OCI-LY1 (cell line): ENCODE measurements at regions not wholly inside any gene's neighbourhood (a gene's known extent, or its start where the extent isn't known, plus 50 kb on each side); places are given as distances from the start of the nearest gene placed in this dataset.
"Not testable (repeated sequence)": the region's sequence is repeated elsewhere in the genome, so short reads cannot be mapped to it uniquely, and the experiment has no call there.

Experiments
- EZH2 ChIP-seq: fragments of 200-600 bp; sonication (generic), shearing (Covaris generic); IDR thresholded peaks from 2 replicates; pipeline ENCODE4 v1.8.0; 2017; ENCODE audit warnings: borderline replicate concordance, mixed run types, mild to moderate bottlenecking, antibody characterized with exemption, low read length, moderate library complexity, mixed read lengths
- TF ChIP-seq, protein P1 (sequence below): fragments of 200-600 bp; sonication (generic), shearing (Covaris generic); IDR thresholded peaks from 2 replicates; pipeline ENCODE4 v1.5.1; 2017; ENCODE audit warnings: mild to moderate bottlenecking, antibody characterized with exemption, low read length, moderate library complexity, mixed read lengths

- TF ChIP-seq, protein P1, sequence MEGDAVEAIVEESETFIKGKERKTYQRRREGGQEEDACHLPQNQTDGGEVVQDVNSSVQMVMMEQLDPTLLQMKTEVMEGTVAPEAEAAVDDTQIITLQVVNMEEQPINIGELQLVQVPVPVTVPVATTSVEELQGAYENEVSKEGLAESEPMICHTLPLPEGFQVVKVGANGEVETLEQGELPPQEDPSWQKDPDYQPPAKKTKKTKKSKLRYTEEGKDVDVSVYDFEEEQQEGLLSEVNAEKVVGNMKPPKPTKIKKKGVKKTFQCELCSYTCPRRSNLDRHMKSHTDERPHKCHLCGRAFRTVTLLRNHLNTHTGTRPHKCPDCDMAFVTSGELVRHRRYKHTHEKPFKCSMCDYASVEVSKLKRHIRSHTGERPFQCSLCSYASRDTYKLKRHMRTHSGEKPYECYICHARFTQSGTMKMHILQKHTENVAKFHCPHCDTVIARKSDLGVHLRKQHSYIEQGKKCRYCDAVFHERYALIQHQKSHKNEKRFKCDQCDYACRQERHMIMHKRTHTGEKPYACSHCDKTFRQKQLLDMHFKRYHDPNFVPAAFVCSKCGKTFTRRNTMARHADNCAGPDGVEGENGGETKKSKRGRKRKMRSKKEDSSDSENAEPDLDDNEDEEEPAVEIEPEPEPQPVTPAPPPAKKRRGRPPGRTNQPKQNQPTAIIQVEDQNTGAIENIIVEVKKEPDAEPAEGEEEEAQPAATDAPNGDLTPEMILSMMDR: not testable (repeated sequence)
- TF ChIP-seq EZH2: not testable (repeated sequence)
Observed at GRCh38 chr16:29251571-29252011, 154.9 kb downstream of the NPIPB11 start.
